ENCODE measurements at regions not wholly inside any gene's neighbourhood (a gene's known extent, or its start where the extent isn't known, plus 50 kb on each side); places are given as distances from the start of the nearest gene placed in this dataset.

- no peak for DNase-seq (ENCODE audit: low read depth in 2 of 3, low spot score in 2 of 3)
These were observed 347.2 kb upstream of the XYLT1 start for GRCh38 chr16:17817943-17818342.

DNA sequence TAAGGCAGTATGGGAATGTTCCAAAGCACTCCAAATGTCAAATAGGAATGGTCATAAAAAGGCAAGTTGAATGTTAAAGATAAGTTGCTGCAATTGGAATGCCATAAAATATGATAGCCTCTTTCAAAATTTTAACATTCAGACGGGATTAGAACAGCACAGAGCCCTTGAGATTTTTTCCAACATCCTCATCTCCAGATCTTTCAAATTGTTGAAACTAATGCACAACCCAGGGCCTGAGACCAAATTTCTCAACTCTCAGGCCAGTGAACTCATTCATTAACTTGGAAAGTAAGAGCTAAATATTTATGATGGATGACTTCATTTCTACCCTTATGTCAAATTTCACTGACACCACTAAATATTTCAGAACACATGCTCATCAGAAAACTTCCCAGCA lies 346.5 kb upstream of the XYLT1 start:
- DNase-seq (ENCODE audit: low read depth in 2 of 3, low spot score in 2 of 3), result no peak

DNA sequence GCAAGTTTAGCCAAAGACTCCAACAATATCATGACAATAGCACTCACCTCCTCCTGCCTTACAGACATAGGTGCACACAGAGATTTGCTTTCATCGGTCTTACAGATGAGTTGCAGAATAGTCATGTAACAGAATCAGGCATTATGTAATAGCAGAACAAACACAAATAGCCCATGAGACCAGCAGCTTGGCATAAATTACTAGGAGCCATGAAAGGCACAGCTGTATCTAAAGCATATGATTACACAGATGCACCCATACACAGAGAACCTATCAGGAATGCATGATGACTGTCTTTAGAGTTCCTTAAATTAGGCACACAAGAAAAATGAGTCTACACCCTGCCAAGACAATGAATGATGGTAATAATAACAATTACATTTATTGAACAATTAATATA lies 342.0 kb upstream of the XYLT1 start:
- DNase-seq (ENCODE audit: low read depth in 2 of 3, low spot score in 2 of 3), result no peak

GRCh38 chr16:17804857-17805256 lies 334.1 kb upstream of the XYLT1 start:
- no peak for DNase-seq (ENCODE audit: low read depth in 2 of 3, low spot score in 2 of 3)

DNA sequence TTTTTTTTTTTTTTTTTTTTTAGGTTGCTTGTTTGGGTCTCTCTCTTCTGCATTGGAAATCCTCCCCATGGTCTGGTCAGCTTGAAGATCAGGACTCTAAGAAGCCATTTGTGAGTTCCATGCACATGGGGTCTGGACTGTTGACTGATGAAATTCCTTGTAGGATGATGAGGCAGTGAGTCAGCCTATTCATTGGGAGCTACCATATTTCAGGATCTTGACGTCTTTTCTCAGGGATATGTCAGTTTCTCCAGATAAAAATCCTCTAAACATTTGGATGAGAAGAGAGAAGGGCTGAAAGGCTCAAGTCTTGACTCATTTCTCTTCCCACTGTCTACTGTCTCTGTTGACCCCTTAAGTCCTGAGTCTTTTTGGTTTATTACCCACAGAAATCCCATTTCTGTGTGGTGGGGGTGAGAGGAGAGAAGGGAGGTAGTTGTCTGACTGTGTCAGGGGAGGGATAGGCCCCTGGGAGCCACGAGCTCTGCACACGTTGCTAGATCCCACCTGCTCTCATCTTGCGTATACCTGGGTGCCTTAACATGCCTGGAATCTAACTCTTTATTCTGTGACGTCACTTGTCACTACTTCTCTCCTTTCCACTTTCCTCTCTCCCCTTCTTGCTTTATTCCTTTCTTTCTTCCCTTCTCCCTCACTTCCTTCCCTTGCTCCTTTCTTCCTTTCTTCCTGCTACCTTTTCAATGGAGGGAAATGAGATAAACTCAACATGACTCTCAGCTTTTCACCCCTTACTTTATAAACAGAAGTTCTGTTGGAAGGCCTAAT lies 333.1 kb upstream of the XYLT1 start:
- DNase-seq (ENCODE audit: low read depth in 2 of 3, low spot score in 2 of 3), result no peak

- DNase-seq (ENCODE audit: low read depth in 2 of 3, low spot score in 2 of 3), result no peak
These were observed 331.8 kb upstream of the XYLT1 start for GRCh38 chr16:17802571-17802970.

DNA sequence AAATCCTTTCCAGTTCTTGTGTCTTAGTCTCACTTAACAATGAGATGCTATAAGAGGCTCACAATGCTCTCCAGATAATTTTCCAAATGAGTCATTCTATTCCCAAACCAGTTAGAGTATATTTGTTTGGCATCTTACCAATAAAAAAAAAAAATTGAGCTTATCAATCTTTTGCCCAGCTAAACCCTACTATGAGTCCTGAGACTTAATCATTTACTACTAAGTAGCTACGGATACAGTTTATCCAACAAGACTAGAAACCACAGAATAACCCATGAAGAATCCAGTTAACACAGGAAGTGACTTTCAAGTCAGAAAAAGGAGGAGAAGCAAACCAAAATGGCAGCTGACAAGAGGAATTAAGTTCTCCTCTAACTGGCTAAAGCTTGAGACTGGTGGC lies 330.3 kb upstream of the XYLT1 start:
- DNase-seq (ENCODE audit: low read depth in 2 of 3, low spot score in 2 of 3), result no peak

- no peak for DNase-seq (ENCODE audit: low read depth in 2 of 3, low spot score in 2 of 3)
These were observed 328.0 kb upstream of the XYLT1 start for GRCh38 chr16:17798716-17799115.

DNA sequence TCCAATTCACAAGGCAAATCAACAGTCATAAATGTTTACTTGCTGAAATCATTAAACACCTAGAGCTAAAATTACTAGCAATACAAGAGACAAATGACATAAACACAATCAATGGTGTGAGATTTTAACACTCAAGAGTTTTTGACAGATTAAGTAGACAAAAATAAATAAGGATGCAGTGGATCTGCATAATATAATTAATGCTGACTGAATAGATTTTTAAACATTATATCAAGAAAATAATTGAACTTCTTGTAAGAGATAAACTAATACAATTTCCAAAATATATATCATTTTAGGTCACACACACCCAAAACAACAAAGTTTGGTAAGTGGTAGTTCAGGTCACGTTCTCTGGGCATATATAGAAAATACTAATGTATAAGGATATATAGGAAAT lies 322.6 kb upstream of the XYLT1 start:
- no peak for DNase-seq (ENCODE audit: low read depth in 2 of 3, low spot score in 2 of 3)

- no peak for DNase-seq (ENCODE audit: low read depth in 2 of 3, low spot score in 2 of 3)
These were observed 313.3 kb upstream of the XYLT1 start for GRCh38 chr16:17784073-17784472.

DNA sequence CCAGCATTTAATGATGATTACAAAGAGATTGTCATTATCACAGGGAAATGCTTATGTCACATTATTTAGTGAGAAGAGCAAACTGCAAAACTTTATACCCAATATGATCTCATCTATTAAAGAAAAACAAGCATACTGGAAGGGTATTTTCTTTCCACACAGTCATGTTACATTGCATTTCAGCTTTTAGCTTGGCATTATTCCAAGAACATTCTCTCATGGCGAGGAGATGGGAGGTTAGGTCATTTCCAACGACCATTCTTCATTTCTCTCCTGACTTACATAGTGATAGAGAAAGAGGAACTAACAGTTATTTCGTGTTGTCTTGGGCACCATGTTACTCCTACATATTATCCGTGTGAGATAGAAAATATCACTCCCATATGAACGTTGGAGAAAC lies 309.4 kb upstream of the XYLT1 start:
- no peak for DNase-seq (ENCODE audit: low read depth in 2 of 3, low spot score in 2 of 3)

DNA sequence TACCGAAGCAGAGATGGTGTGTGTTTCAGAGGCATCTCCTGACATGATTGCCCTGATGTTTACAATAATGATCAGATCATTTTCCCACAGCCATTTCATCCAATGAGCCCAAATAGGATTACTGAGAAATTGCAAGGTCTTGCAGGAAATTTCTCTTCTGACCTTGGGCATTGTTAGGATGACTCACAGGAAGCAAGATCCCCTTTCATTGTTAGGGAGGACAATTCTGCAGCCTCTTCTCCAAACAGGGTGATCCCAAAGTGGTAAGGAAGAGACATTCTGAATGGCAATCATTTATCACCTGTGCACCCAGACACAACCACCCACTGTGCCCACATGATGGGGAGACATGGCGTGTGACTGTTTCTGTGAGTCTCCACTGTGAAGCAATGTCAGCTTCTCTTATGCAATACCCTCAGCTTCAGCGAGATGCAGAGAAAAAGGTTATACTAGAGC lies 306.7 kb upstream of the XYLT1 start:
- DNase-seq (ENCODE audit: low read depth in 2 of 3, low spot score in 2 of 3), result no peak

- no peak for DNase-seq (ENCODE audit: low read depth in 2 of 3, low spot score in 2 of 3)
These were observed 306.1 kb upstream of the XYLT1 start for GRCh38 chr16:17776888-17777287.

DNA sequence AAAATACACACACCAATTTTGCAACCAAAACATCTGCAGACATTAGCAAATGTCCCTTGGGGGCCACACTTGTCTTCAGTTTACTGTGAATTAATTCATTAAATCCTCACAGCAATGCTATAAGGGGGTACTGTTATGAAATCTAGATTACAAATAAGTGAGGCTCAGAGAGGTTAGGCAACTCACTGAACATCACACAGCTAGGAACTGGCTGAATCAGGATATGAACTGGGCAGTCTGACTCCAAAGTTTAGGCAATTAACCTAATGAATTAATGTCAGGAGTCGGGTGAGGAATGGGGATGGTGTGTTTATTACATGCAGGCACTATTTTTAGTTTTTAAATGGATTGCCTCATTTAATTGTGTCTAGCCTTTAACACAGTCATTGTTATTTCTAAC lies 305.7 kb upstream of the XYLT1 start:
- no peak for DNase-seq (ENCODE audit: low read depth in 2 of 3, low spot score in 2 of 3)

DNA sequence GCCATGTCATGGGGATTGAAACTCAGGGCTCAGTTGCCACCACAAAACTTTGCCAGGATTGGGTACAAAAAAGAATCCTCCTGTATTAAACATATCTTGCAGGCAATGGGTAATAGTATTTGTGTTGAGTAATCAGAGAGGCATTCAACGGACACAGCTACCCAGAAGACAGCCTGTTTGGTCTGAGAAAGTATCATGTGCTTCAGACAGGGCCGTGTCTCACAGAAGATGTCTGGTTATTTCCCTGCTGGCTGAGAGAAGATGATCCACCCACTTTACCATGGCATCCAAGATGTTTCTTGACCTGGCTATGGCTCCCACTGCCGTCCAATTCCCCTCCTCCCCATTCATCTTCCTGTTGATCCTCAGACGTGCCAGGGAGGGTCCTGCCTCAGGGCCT lies 304.3 kb upstream of the XYLT1 start:
- DNase-seq (ENCODE audit: low read depth in 2 of 3, low spot score in 2 of 3), result no peak

DNA sequence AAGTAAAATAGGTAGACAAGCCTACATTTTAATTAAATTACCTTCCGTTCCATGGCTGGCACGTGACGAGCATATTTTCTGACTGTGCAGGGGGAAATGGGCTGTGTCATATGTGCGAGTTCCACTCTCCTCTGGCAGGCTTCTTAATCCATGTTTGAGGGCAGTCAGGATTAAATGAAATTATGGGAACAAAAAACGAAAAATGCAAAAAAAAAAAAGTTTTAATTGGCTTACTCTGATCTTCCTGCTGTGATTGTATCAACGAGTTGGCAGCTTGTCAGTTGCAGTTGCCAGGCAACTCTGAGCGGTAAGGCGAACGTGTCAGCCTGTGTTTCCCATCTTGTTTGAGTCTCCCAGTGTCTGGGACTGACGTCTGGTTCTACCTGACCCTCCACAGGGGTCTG lies 302.9 kb upstream of the XYLT1 start:
- no peak for DNase-seq (ENCODE audit: low read depth in 2 of 3, low spot score in 2 of 3)

DNA sequence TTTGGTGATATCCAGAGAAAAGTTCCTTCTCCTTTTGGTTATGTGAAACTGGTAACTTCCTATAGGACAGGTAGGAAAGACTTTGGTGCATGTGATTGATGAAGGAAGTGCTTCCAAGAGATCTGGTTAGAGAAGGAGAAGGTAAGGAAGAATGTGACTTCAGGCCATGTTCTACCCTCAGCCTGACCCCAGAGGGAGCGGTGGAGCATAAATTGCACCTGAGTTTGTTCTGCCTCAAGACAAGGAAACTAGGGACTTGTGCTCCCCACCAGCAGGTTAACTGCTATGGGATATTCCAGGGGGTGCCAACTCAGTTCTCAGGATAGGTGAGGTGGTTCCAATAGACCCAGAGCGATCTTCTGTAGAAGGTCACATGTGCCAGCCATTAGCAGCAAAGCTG lies 299.3 kb upstream of the XYLT1 start:
- no peak for DNase-seq (ENCODE audit: low read depth in 2 of 3, low spot score in 2 of 3)

DNA sequence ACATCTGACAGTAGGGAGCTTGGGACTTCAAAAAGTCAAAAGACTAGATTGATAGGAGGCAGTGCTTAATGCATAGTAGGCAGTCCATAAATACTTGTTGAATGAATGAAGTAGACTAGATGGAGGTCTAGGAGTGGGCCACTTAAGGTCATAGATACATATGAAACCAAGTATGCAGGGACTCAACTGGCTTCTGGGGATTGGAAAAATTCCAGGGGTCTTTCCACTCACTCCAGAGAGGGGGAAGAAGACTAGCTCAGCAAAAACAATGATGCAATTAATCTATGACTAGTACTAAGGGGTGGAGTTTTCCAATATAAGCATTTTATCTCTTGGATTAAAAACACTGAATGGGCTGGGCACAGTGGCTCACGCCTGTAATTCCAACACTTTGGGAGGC lies 298.3 kb upstream of the XYLT1 start:
- no peak for DNase-seq (ENCODE audit: low read depth in 2 of 3, low spot score in 2 of 3)

DNA sequence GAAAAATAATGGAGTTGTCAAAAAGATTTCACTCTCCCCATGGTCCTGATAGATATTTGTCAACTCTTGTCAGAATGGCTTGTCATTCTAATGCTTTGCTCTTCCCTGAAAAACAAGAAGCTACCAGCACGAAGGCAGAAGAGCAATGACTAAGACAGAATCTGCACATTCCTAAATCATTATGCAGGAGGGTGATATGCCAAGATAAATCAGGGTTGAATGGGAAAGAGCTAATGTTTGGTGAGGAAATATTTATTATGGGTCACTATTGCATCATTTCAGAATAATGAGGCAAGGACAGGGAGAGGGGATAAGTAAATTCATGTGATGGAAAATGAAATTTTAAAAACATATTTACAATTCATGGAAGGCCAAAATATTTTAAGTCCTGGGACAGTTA lies 297.5 kb upstream of the XYLT1 start:
- DNase-seq (ENCODE audit: low read depth in 2 of 3, low spot score in 2 of 3), result no peak

DNA sequence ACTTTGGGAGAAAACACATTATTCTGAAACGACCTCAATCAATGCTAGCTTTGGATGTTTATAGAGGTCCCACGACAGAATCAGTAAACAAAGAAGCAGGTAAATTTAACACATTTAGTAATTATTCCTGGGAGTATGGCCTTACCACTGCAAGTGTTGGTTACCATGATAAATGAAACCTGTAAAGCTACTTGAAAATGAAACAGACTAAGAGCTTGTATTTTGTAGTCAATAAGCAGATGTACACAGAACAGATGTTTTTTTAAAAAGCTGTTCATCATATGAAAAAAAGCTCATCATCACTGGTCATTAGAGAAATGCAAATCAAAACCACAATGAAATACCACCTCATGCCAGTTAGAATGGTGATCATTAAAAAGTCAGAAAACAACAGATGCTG lies 295.3 kb upstream of the XYLT1 start:
- no peak for DNase-seq (ENCODE audit: low read depth in 2 of 3, low spot score in 2 of 3)

GRCh38 chr16:17759451-17760390 lies 289.0 kb upstream of the XYLT1 start:
- no peak for DNase-seq (ENCODE audit: low read depth in 2 of 3, low spot score in 2 of 3)

- DNase-seq (ENCODE audit: low read depth in 2 of 3, low spot score in 2 of 3), result no peak
These were observed 287.0 kb upstream of the XYLT1 start for GRCh38 chr16:17757808-17758207.
